ENCODE measurements at regions not wholly inside any gene's neighbourhood (a gene's known extent, or its start where the extent isn't known, plus 50 kb on each side); places are given as distances from the start of the nearest gene placed in this dataset.

DNA sequence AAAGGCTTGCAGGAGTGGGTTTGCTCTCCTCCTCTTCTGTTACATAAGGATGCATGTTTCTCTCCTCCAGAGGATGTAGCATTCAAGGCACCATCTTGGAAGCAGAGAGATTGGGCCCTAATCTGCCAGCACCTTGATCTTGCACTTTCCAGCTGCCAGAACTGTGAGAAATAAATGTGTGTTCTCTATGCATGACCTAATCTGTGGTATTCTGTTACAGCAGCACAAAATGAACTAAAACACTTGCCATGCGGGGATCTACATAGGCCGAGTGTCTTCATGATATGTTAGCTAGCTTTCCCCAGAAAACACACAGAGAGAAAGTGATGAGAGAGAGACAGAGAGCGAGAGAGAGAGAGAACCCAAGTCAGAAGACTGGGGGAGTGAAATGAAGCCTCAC, 273.5 kb downstream of the UTP18 start:
- Histone ChIP-seq H3K4me3 (ENCODE audit: low read length) (no peak overlapping the region), H3K4me1 (ENCODE audit: control insufficient read depth, insufficient read depth, low read length) (no peaks in the 10 kb centered on the region), H3K27me3 (ENCODE audit: control insufficient read depth, insufficient read depth, low read length) (no peaks in the 10 kb centered on the region), H3K9me3 (replicated peaks; ENCODE audit: low read length) (no peaks in the 10 kb centered on the region), H3K9ac (ENCODE audit: low read depth, low read length) (no peak overlapping the region), H3K4me2 (ENCODE audit: low read length) (no peak overlapping the region), H3K36me3 (ENCODE audit: insufficient read depth, low read length) (no peaks in the 10 kb centered on the region)

- Histone ChIP-seq H3K36me3 (ENCODE audit: insufficient read depth, low read length) (no peaks in the 10 kb centered on the region), H3K4me2 (ENCODE audit: low read length) (no peak overlapping the region), H3K9ac (ENCODE audit: low read depth, low read length) (no peak overlapping the region), H3K4me1 (ENCODE audit: control insufficient read depth, insufficient read depth, low read length) (no peaks in the 10 kb centered on the region), H3K9me3 (replicated peaks; ENCODE audit: low read length) (no peaks in the 10 kb centered on the region), H3K27me3 (ENCODE audit: control insufficient read depth, insufficient read depth, low read length) (no peaks in the 10 kb centered on the region), H3K4me3 (ENCODE audit: low read length) (no peak overlapping the region)
Measured at GRCh38 chr17:51536627-51537026, 276.3 kb downstream of the UTP18 start.

- Histone ChIP-seq H3K36me3 (ENCODE audit: insufficient read depth, low read length) (no peaks in the 10 kb centered on the region), H3K9ac (ENCODE audit: low read depth, low read length) (no peak overlapping the region), H3K4me1 (ENCODE audit: control insufficient read depth, insufficient read depth, low read length) (no peaks in the 10 kb centered on the region), H3K27me3 (ENCODE audit: control insufficient read depth, insufficient read depth, low read length) (no peaks in the 10 kb centered on the region), H3K4me3 (ENCODE audit: low read length) (no peak overlapping the region), H3K9me3 (replicated peaks; ENCODE audit: low read length) (no peaks in the 10 kb centered on the region), H3K4me2 (ENCODE audit: low read length) (no peak overlapping the region)
Measured at GRCh38 chr17:51537996-51538550, 277.7 kb downstream of the UTP18 start.

GRCh38 chr17:51540151-51540550, 279.8 kb downstream of the UTP18 start:
- H3K4me3 ChIP-seq (ENCODE audit: low read length): no peak overlapping the region
- H3K9ac ChIP-seq (ENCODE audit: low read depth, low read length): no peak overlapping the region
- H3K27me3 ChIP-seq (ENCODE audit: control insufficient read depth, insufficient read depth, low read length): no peaks in the 10 kb centered on the region
- no peak overlapping the region for H3K4me2 ChIP-seq (ENCODE audit: low read length)
- H3K4me1 ChIP-seq (ENCODE audit: control insufficient read depth, insufficient read depth, low read length): no peaks in the 10 kb centered on the region
- H3K36me3 ChIP-seq (ENCODE audit: insufficient read depth, low read length): no peaks in the 10 kb centered on the region
- H3K9me3 ChIP-seq (replicated peaks; ENCODE audit: low read length): no peaks in the 10 kb centered on the region

DNA sequence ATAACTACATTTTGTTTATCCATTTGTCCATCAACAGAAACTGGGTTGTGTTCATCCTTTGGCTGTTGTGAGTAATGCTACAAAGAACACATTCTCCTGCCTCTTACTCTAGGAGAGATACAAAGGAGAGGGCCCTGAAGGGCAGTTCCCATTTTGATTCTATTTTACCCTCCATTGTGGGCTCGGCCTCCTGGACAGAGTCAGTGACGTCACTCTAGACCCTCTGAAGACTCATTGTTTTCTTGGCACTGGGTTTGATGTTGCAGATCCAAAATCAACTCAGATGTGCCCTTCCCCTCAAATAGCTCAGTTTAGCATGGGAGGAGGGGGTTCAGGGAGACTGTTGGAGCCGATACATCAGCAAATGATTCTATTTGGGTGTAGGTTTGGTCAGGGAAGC, 280.9 kb downstream of the UTP18 start:
- H3K9me3 ChIP-seq (replicated peaks; ENCODE audit: low read length): no peaks in the 10 kb centered on the region
- no peak overlapping the region for H3K9ac ChIP-seq (ENCODE audit: low read depth, low read length)
- H3K4me2 ChIP-seq (ENCODE audit: low read length): no peak overlapping the region
- no peaks in the 10 kb centered on the region for H3K4me1 ChIP-seq (ENCODE audit: control insufficient read depth, insufficient read depth, low read length)
- no peaks in the 10 kb centered on the region for H3K27me3 ChIP-seq (ENCODE audit: control insufficient read depth, insufficient read depth, low read length)
- H3K4me3 ChIP-seq (ENCODE audit: low read length): no peak overlapping the region
- H3K36me3 ChIP-seq (ENCODE audit: insufficient read depth, low read length): no peaks in the 10 kb centered on the region

- H3K4me2 ChIP-seq (ENCODE audit: low read length): no peak overlapping the region
- H3K9me3 ChIP-seq (replicated peaks; ENCODE audit: low read length): no peaks in the 10 kb centered on the region
- no peak overlapping the region for H3K9ac ChIP-seq (ENCODE audit: low read depth, low read length)
- no peaks in the 10 kb centered on the region for H3K36me3 ChIP-seq (ENCODE audit: insufficient read depth, low read length)
- H3K4me3 ChIP-seq (ENCODE audit: low read length): no peak overlapping the region
- no peaks in the 10 kb centered on the region for H3K27me3 ChIP-seq (ENCODE audit: control insufficient read depth, insufficient read depth, low read length)
- no peaks in the 10 kb centered on the region for H3K4me1 ChIP-seq (ENCODE audit: control insufficient read depth, insufficient read depth, low read length)
Measured at GRCh38 chr17:51546114-51546513, 285.8 kb downstream of the UTP18 start.

GRCh38 chr17:51548125-51548524, 287.8 kb downstream of the UTP18 start:
- no peaks in the 10 kb centered on the region for H3K4me1 ChIP-seq (ENCODE audit: control insufficient read depth, insufficient read depth, low read length)
- no peaks in the 10 kb centered on the region for H3K36me3 ChIP-seq (ENCODE audit: insufficient read depth, low read length)
- no peak overlapping the region for H3K4me3 ChIP-seq (ENCODE audit: low read length)
- no peaks in the 10 kb centered on the region for H3K9me3 ChIP-seq (replicated peaks; ENCODE audit: low read length)
- no peak overlapping the region for H3K9ac ChIP-seq (ENCODE audit: low read depth, low read length)
- H3K4me2 ChIP-seq (ENCODE audit: low read length): no peak overlapping the region
- no peaks in the 10 kb centered on the region for H3K27me3 ChIP-seq (ENCODE audit: control insufficient read depth, insufficient read depth, low read length)

- H3K9me3 ChIP-seq (replicated peaks; ENCODE audit: low read length): peaks cover 2% of the 10 kb centered on the region
- no peak overlapping the region for H3K9ac ChIP-seq (ENCODE audit: low read depth, low read length)
- no peaks in the 10 kb centered on the region for H3K4me1 ChIP-seq (ENCODE audit: control insufficient read depth, insufficient read depth, low read length)
- H3K4me3 ChIP-seq (ENCODE audit: low read length): no peak overlapping the region
- no peaks in the 10 kb centered on the region for H3K36me3 ChIP-seq (ENCODE audit: insufficient read depth, low read length)
- H3K4me2 ChIP-seq (ENCODE audit: low read length): no peak overlapping the region
- no peaks in the 10 kb centered on the region for H3K27me3 ChIP-seq (ENCODE audit: control insufficient read depth, insufficient read depth, low read length)
Measured at GRCh38 chr17:51555153-51555552, 294.8 kb downstream of the UTP18 start.

DNA sequence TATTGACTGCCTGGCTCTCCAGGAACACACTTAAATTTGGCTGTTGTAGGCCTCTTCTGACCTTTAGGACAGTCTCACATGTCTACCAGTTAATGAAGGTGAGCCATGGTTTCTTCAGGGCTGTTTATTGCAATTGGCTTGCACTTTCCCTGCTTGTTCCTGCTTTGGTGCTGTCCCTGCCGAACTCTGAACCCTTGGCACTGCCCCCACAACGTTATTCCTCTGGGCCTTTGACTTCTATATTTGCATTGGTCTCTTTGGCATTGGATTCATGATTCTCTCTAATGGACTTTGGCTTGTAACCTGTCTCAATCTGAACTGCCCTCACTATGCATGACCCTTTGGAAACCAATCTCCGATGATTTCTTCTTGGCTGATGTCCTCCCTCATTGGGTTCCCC, 299.4 kb downstream of the UTP18 start:
- H3K4me1 ChIP-seq (ENCODE audit: control insufficient read depth, insufficient read depth, low read length): no peaks in the 10 kb centered on the region
- H3K9ac ChIP-seq (ENCODE audit: low read depth, low read length): no peak overlapping the region
- no peak overlapping the region for H3K4me2 ChIP-seq (ENCODE audit: low read length)
- H3K36me3 ChIP-seq (ENCODE audit: insufficient read depth, low read length): no peaks in the 10 kb centered on the region
- peaks cover 2% of the 10 kb centered on the region for H3K9me3 ChIP-seq (replicated peaks; ENCODE audit: low read length)
- no peak overlapping the region for H3K4me3 ChIP-seq (ENCODE audit: low read length)
- no peaks in the 10 kb centered on the region for H3K27me3 ChIP-seq (ENCODE audit: control insufficient read depth, insufficient read depth, low read length)

GRCh38 chr17:51560398-51560797, 300.1 kb downstream of the UTP18 start:
- peaks cover 2% of the 10 kb centered on the region for H3K9me3 ChIP-seq (replicated peaks; ENCODE audit: low read length)
- no peak overlapping the region for H3K4me2 ChIP-seq (ENCODE audit: low read length)
- no peak overlapping the region for H3K4me3 ChIP-seq (ENCODE audit: low read length)
- H3K27me3 ChIP-seq (ENCODE audit: control insufficient read depth, insufficient read depth, low read length): no peaks in the 10 kb centered on the region
- no peak overlapping the region for H3K9ac ChIP-seq (ENCODE audit: low read depth, low read length)
- H3K4me1 ChIP-seq (ENCODE audit: control insufficient read depth, insufficient read depth, low read length): no peaks in the 10 kb centered on the region
- H3K36me3 ChIP-seq (ENCODE audit: insufficient read depth, low read length): no peaks in the 10 kb centered on the region

DNA sequence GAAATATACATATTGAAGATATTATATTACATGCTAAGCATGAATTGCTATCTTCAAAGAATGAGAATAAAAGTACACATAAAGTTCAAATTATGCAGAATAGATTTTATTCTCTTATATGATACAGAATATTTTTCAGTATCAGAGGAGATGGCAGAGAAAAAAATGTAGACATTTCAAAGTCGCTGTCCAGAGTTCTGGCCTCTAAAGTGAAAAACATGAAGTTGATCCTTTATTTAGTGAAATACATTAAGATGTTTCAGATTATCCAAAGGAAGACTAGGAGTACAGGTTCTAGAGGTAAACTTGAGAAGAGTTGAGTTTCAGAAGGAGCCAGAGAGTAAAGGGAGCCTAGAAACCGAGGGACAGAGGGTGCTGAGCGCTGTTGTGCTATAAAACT, 303.6 kb downstream of the UTP18 start:
- Histone ChIP-seq H3K9me3 (replicated peaks; ENCODE audit: low read length) (peaks cover 2% of the 10 kb centered on the region), H3K27me3 (ENCODE audit: control insufficient read depth, insufficient read depth, low read length) (no peaks in the 10 kb centered on the region), H3K9ac (ENCODE audit: low read depth, low read length) (no peak overlapping the region), H3K4me1 (ENCODE audit: control insufficient read depth, insufficient read depth, low read length) (no peaks in the 10 kb centered on the region), H3K4me2 (ENCODE audit: low read length) (no peak overlapping the region), H3K36me3 (ENCODE audit: insufficient read depth, low read length) (no peaks in the 10 kb centered on the region), H3K4me3 (ENCODE audit: low read length) (no peak overlapping the region)

DNA sequence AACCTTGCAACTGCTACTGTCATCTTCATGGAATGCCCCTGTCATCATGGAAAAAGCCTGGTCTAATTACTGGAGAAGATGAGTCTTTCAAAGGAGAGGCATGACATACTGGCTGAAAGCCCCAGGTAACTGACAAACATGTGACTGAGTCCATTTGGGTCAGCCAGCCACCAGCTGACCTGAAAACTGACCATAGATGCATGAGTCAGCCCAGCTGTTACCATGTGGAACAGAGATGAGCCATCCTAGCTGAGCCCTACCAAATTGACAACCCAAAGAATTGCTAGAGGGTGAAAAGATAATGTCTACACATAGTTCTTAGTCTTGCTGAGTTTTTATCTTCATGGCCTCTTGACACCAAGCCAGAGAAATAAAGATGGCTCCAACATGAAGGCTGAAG, 311.8 kb downstream of the UTP18 start:
- Histone ChIP-seq H3K9me3 (replicated peaks; ENCODE audit: low read length) (peaks cover 5% of the 10 kb centered on the region), H3K27me3 (ENCODE audit: control insufficient read depth, insufficient read depth, low read length) (no peaks in the 10 kb centered on the region), H3K4me1 (ENCODE audit: control insufficient read depth, insufficient read depth, low read length) (no peaks in the 10 kb centered on the region), H3K4me2 (ENCODE audit: low read length) (no peak overlapping the region), H3K4me3 (ENCODE audit: low read length) (no peak overlapping the region), H3K36me3 (ENCODE audit: insufficient read depth, low read length) (no peaks in the 10 kb centered on the region), H3K9ac (ENCODE audit: low read depth, low read length) (no peak overlapping the region)
